Common myeloid progenitor, CD34-positive (primary cell): ENCODE measurements at regions not wholly inside any gene's neighbourhood (a gene's known extent, or its start where the extent isn't known, plus 50 kb on each side); places are given as distances from the start of the nearest gene placed in this dataset.

Source experiments
- CTCF ChIA-PET: fragments of 350-600 bp; sonication (Branson Sonifier 250); formaldehyde crosslinking; loops from one replicate; lab custom pipeline; 2021; ENCODE audit warnings: antibody characterized with exemption; lab: Charles Lee
- POLR2A ChIA-PET: fragments of 350-600 bp; sonication (Branson Sonifier 250); formaldehyde crosslinking; loops from one replicate; lab custom pipeline; 2021; ENCODE audit warnings: antibody characterized with exemption; lab: Charles Lee
- DNase-seq, 3 donors: peaks; one replicate each; pipeline versions ENCODE4 v3.0.0 to v3.0.0-alpha.2; 2013
- H3K27ac ChIP-seq, 2 experiments: 1 replicate in 1 of 2; 2 replicates in 1 of 2; pipeline ENCODE4 v1.7.0; 2013; ENCODE audit warnings: inconsistent platforms in 2 of 2, low read length in 2 of 2, mild to moderate bottlenecking in 2 of 2, low read depth in 1 of 2, moderate library complexity in 1 of 2; ENCODE audit not compliant: severe bottlenecking in 2 of 2, insufficient read depth in 1 of 2, poor library complexity in 1 of 2
- H3K27me3 ChIP-seq, 5 experiments: replicated peaks in 2 of 5; 1 replicate in 3 of 5; 2 replicates in 2 of 5; pipeline versions ENCODE4 v1.6.1 to v1.7.0; 2013; ENCODE audit warnings: low read length in 4 of 5, mild to moderate bottlenecking in 2 of 5, moderate library complexity in 2 of 5, inconsistent platforms in 1 of 5; ENCODE audit not compliant: insufficient read depth in 5 of 5, control insufficient read depth in 4 of 5
- H3K36me3 ChIP-seq, 4 experiments: 1 replicate in 2 of 4; 2 replicates in 2 of 4; pipeline versions ENCODE4 v1.6.1 to v1.7.0; 2013; ENCODE audit warnings: low read length in 3 of 4, control low read depth in 1 of 4, mild to moderate bottlenecking in 1 of 4; ENCODE audit not compliant: control insufficient read depth in 4 of 4, insufficient read depth in 4 of 4
- H3K4me1 ChIP-seq, 4 experiments: 1 replicate in 3 of 4; 2 replicates in 1 of 4; pipeline versions ENCODE4 v1.6.1 to v1.7.1; 2013; ENCODE audit warnings: low read length in 3 of 4, mild to moderate bottlenecking in 3 of 4, control low read depth in 1 of 4, inconsistent platforms in 1 of 4, moderate library complexity in 1 of 4; ENCODE audit not compliant: control insufficient read depth in 4 of 4, insufficient read depth in 4 of 4; ENCODE audit errors: control extremely low read depth in 1 of 4
- H3K4me3 ChIP-seq, 7 experiments: 1 replicate in 4 of 7; 2 replicates in 3 of 7; pipeline versions ENCODE4 v1.5.1 to v1.7.0; 2013; ENCODE audit warnings: mild to moderate bottlenecking in 7 of 7, low read length in 6 of 7, moderate library complexity in 6 of 7, inconsistent platforms in 2 of 7, low read depth in 2 of 7, control low read depth in 1 of 7; ENCODE audit not compliant: insufficient read depth in 4 of 7, control insufficient read depth in 1 of 7; ENCODE audit errors: extremely low read depth in 1 of 7
- H3K9me3 ChIP-seq, 5 experiments: 1 replicate in 4 of 5; 2 replicates in 1 of 5; pipeline versions ENCODE4 v1.6.1 to v1.7.1; 2013; ENCODE audit warnings: low read length in 4 of 5, mild to moderate bottlenecking in 2 of 5, inconsistent platforms in 1 of 5, low read depth in 1 of 5, moderate library complexity in 1 of 5; ENCODE audit not compliant: control insufficient read depth in 4 of 5, insufficient read depth in 2 of 5; ENCODE audit errors: control extremely low read depth in 1 of 5
- WGBS: methylation state at CpG from one replicate; pipeline ENCODE4 v1.1.5; 2013; ENCODE audit not compliant: insufficient coverage; 5-methylcytosine and 5-hydroxymethylcytosine counted together

GRCh38 chr2:200216310-200216709 lies 90.2 kb upstream of the SPATS2L start:
- no peaks in the 10 kb centered on the region for H3K4me1 ChIP-seq
- no peak overlapping the region for H3K27ac ChIP-seq
- H3K4me3 ChIP-seq = no peak overlapping the region
- H3K36me3 ChIP-seq = no peaks in the 10 kb centered on the region
- POLR2A ChIA-PET = no interaction called here
- no peaks in the 10 kb centered on the region for H3K9me3 ChIP-seq
- DNase-seq = no peak
- 26% methylated on average over 3 of the region's 4 CpGs for whole genome bisulfite sequencing
- H3K27me3 ChIP-seq = peaks cover 0 to 3% (median 0%) of the 10 kb centered on the region in 5 experiments
- CTCF ChIA-PET = no interaction called here

- DNase-seq = no peak
- peaks cover 0 to 3% (median 0%) of the 10 kb centered on the region in 5 experiments for H3K27me3 ChIP-seq
- no peak overlapping the region for H3K4me3 ChIP-seq
- no peaks in the 10 kb centered on the region for H3K9me3 ChIP-seq
- H3K36me3 ChIP-seq = no peaks in the 10 kb centered on the region
- no peak overlapping the region for H3K27ac ChIP-seq
- ChIA-PET POLR2A (no interaction called here), CTCF (no interaction called here)
- WGBS = 100% methylated on average over 1 of the region's 1 CpG
- no peaks in the 10 kb centered on the region for H3K4me1 ChIP-seq
Measured at GRCh38 chr2:200217320-200217719, 89.2 kb upstream of the SPATS2L start.

GRCh38 chr2:200218645-200219044 lies 87.8 kb upstream of the SPATS2L start:
- H3K4me3 ChIP-seq = no peak overlapping the region
- POLR2A ChIA-PET = no interaction called here

GRCh38 chr2:200219309-200220113 lies 87.0 kb upstream of the SPATS2L start:
- no peaks in the 10 kb centered on the region for H3K36me3 ChIP-seq
- H3K4me1 ChIP-seq = no peaks in the 10 kb centered on the region
- ChIA-PET POLR2A (no interaction called here), CTCF (no interaction called here)
- H3K27me3 ChIP-seq = peaks cover 0 to 3% (median 0%) of the 10 kb centered on the region in 5 experiments
- H3K4me3 ChIP-seq = no peak overlapping the region
- no peak for DNase-seq
- 100% methylated on average over 2 of the region's 3 CpGs for WGBS
- no peaks in the 10 kb centered on the region for H3K9me3 ChIP-seq
- H3K27ac ChIP-seq = no peak overlapping the region

More at GRCh38 chr2:200218645-200219044, 87.8 kb upstream of the SPATS2L start:
- no peak for DNase-seq
- H3K4me1 ChIP-seq = no peaks in the 10 kb centered on the region
- WGBS = no CpG with 5 or more reads among the region's 1 CpG
- H3K36me3 ChIP-seq = no peaks in the 10 kb centered on the region
- no peak overlapping the region for H3K27ac ChIP-seq
- H3K27me3 ChIP-seq = peaks cover 0 to 3% (median 0%) of the 10 kb centered on the region in 5 experiments
- H3K9me3 ChIP-seq = no peaks in the 10 kb centered on the region
- CTCF ChIA-PET = no interaction called here

GRCh38 chr2:200220251-200220650 lies 86.2 kb upstream of the SPATS2L start:
- Histone ChIP-seq H3K4me1 (no peaks in the 10 kb centered on the region), H3K9me3 (no peaks in the 10 kb centered on the region), H3K4me3 (no peak overlapping the region), H3K27me3 (peaks cover 0 to 1% (median 0%) of the 10 kb centered on the region in 5 experiments), H3K36me3 (no peaks in the 10 kb centered on the region), H3K27ac (no peak overlapping the region)
- no peak for DNase-seq
- WGBS = 96% methylated on average over 4 of the region's 4 CpGs
- ChIA-PET CTCF (no interaction called here), POLR2A (no interaction called here)

- DNase-seq = no peak
- H3K4me3 ChIP-seq = no peak overlapping the region
- ChIA-PET POLR2A (no interaction called here), CTCF (no interaction called here)
- 90% methylated on average over 4 of the region's 4 CpGs for WGBS
- H3K27me3 ChIP-seq = no peaks in the 10 kb centered on the region
- H3K36me3 ChIP-seq = no peaks in the 10 kb centered on the region
- H3K9me3 ChIP-seq = no peaks in the 10 kb centered on the region
- no peaks in the 10 kb centered on the region for H3K4me1 ChIP-seq
- no peak overlapping the region for H3K27ac ChIP-seq
Measured at GRCh38 chr2:200221055-200221955, 85.2 kb upstream of the SPATS2L start.

- POLR2A ChIA-PET = no interaction called here
- WGBS = 60% methylated on average over 3 of the region's 7 CpGs
- CTCF ChIA-PET = no interaction called here
- Histone ChIP-seq H3K27ac (no peak overlapping the region), H3K4me3 (no peak overlapping the region), H3K9me3 (no peaks in the 10 kb centered on the region), H3K27me3 (no peaks in the 10 kb centered on the region), H3K4me1 (no peaks in the 10 kb centered on the region), H3K36me3 (no peaks in the 10 kb centered on the region)
- DNase-seq = no peak
Measured at GRCh38 chr2:200222791-200223190, 83.7 kb upstream of the SPATS2L start.
